Large intestine (tissue), 3 donors: ENCODE measurements at regions not wholly inside any gene's neighbourhood (a gene's known extent, or its start where the extent isn't known, plus 50 kb on each side); places are given as distances from the start of the nearest gene placed in this dataset.
"Not testable (repeated sequence)": the region's sequence is repeated elsewhere in the genome, so short reads cannot be mapped to it uniquely, and the experiment has no call there.

Experiments
- DNase-seq, 2 donors: peaks; one replicate each; pipeline versions ENCODE4 v3.0.0 to v3.0.0-alpha.2; 2013
- H3K27ac ChIP-seq: one replicate; pipeline ENCODE4 v1.5.1; 2013; ENCODE audit warnings: low read length
- H3K27me3 ChIP-seq: 2 replicates; pipeline ENCODE4 v1.6.1; 2013; ENCODE audit warnings: low read length; ENCODE audit not compliant: control insufficient read depth, insufficient read depth
- H3K36me3 ChIP-seq: 2 replicates; pipeline ENCODE4 v1.6.1; 2013; ENCODE audit warnings: low read length; ENCODE audit not compliant: control insufficient read depth, insufficient read depth
- H3K4me1 ChIP-seq: one replicate; pipeline ENCODE4 v1.6.1; 2013; ENCODE audit warnings: low read length; ENCODE audit not compliant: control insufficient read depth, insufficient read depth
- H3K4me3 ChIP-seq: one replicate; pipeline ENCODE4 v1.5.1; 2013; ENCODE audit warnings: low read length
- H3K9me3 ChIP-seq: one replicate; pipeline ENCODE4 v1.6.1; 2013; ENCODE audit warnings: mild to moderate bottlenecking, low read depth, low read length, moderate library complexity; ENCODE audit not compliant: control insufficient read depth
- WGBS: methylation state at CpG from one replicate; pipeline ENCODE4 v1.1.5; 2013; ENCODE audit warnings: low lambda C conversion rate; ENCODE audit not compliant: insufficient coverage; 5-methylcytosine and 5-hydroxymethylcytosine counted together

DNA sequence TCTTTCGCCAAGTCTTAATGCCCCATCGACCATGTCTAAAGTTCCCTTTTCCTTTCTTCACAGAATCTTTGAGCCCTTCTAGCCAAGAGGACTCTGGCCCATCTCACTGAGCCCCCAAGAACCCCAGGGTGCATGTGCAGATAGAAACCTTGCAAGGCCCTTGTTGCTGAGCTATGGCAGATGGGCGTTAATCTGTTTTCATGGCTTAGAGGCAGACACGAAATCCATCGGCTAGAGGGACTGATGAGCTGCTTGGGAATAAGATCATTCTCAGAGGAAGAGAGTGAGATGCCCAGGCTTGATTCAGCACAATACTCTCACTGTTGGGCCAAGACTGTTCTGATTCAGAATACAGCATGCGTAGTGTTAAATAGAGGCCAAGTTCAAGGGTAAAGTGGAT lies 262.5 kb upstream of the C9orf72 start:
- WGBS, result 80% methylated on average over 1 of the region's 6 CpGs
- DNase-seq, result no peak
- Histone ChIP-seq H3K4me3 (no peak overlapping the region), H3K9me3 (no peaks in the 10 kb centered on the region), H3K27me3 (no peaks in the 10 kb centered on the region), H3K36me3 (no peaks in the 10 kb centered on the region), H3K27ac (no peak overlapping the region), H3K4me1 (no peaks in the 10 kb centered on the region)

DNA sequence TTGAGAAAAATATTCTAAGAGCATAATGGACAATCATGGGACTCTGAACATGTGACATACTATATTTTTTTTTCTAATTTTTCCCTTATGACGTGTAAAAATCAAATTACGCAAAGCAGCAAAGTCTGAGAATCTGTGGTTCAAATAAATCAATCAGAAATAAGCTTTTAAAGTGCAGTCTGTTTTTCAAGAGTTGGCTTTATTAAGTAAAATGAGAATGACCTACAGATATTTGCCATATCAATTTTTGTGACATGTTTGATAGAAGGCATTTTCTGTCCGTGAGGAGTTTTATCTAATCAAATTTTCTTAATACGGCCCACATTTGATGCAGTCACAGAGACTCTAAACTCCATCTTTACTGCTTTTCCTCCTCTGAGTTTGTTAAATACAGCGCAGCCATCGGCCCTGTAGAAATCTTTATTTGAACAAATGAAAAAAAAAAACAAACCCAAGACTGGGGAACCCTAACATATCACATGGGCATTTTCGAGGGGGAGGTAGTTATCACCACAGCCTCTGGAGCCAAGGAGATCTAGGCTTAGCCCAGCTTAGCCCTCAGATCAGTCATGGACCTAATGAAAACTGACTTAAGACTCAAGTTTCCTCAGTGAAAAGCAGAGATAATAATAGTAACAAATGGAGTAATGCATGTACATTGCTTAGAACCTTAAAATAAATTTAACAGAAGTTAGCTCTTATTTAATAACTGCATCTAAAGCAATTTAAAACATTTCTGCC lies 263.6 kb upstream of the C9orf72 start:
- DNase-seq, result no peak
- no peaks in the 10 kb centered on the region for H3K4me1 ChIP-seq
- no peaks in the 10 kb centered on the region for H3K27me3 ChIP-seq
- no peaks in the 10 kb centered on the region for H3K9me3 ChIP-seq
- H3K27ac ChIP-seq, result no peak overlapping the region
- no peaks in the 10 kb centered on the region for H3K36me3 ChIP-seq
- 89% methylated on average over 3 of the region's 7 CpGs for WGBS
- no peak overlapping the region for H3K4me3 ChIP-seq

DNA sequence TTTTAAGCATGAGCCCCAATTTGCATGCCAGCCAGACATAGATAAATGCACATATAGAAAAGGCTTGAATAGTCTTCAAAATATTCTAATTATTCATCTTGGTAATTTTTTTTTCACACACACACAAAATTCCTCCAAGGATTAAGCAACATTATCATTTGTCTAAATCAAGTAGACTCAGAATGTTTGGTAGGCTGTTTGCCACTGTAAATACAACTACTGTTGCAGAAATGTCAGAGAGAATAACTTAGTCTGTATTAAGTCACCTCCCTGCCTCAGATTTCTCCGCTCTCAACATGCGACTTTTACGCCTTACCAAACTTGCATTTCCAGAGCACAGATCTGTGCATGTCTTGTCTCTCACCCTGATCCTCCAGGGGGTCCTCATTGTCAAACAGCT lies 265.6 kb upstream of the C9orf72 start:
- WGBS, result no CpG with 5 or more reads among the region's 3 CpGs
- Histone ChIP-seq H3K4me1 (no peaks in the 10 kb centered on the region), H3K9me3 (no peaks in the 10 kb centered on the region), H3K4me3 (no peak overlapping the region), H3K27ac (no peak overlapping the region), H3K36me3 (no peaks in the 10 kb centered on the region), H3K27me3 (no peaks in the 10 kb centered on the region)
- DNase-seq, result no peak

DNA sequence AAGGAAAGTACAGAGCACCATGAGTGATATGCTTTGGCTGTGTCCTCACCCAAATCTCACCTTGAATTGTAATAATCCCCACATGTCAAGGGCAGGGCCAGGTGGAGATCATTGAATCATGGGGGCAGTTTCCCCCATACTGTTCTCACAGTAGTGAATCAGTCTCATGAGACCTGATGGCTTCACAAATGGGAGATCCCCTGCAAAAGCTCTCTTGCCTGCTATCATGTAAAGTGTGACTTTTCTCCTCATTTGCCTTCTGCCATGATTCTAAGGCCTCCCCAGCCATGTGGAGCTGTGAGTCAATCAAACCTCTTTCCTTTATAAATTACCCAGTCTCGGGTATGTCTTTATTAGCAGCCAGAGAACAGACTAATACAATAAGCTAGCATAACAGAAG lies 266.5 kb upstream of the C9orf72 start:
- not testable (repeated sequence) for DNase-seq, H3K27me3 ChIP-seq, H3K36me3 ChIP-seq, H3K4me3 ChIP-seq, H3K4me1 ChIP-seq, H3K9me3 ChIP-seq, H3K27ac ChIP-seq
- WGBS, result no CpG with 5 or more reads among the region's 1 CpG

DNA sequence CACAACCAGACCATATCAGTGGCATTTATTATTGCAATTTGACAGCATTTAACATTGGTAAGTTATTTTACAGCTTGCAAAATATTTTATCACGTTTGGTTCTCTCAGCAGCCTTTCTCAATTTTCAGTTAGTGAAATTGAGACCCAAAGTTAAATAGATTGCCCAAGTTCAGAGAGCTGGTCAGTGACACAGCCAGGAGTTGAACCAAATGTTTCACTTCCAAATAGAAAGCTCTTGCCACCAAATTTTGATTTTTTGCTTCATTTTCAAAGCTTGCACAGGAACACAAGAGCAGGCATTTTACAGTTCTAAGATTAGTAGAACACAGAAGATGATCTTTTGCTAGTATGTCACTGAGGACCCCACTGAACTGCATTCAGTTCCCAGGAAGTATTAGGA lies 271.5 kb upstream of the C9orf72 start:
- no CpG with 5 or more reads among the region's 1 CpG for WGBS
- H3K27me3 ChIP-seq, result no peaks in the 10 kb centered on the region
- no peaks in the 10 kb centered on the region for H3K4me1 ChIP-seq
- no peak overlapping the region for H3K4me3 ChIP-seq
- H3K9me3 ChIP-seq, result no peaks in the 10 kb centered on the region
- H3K27ac ChIP-seq, result no peak overlapping the region
- H3K36me3 ChIP-seq, result no peaks in the 10 kb centered on the region
- no peak for DNase-seq

DNA sequence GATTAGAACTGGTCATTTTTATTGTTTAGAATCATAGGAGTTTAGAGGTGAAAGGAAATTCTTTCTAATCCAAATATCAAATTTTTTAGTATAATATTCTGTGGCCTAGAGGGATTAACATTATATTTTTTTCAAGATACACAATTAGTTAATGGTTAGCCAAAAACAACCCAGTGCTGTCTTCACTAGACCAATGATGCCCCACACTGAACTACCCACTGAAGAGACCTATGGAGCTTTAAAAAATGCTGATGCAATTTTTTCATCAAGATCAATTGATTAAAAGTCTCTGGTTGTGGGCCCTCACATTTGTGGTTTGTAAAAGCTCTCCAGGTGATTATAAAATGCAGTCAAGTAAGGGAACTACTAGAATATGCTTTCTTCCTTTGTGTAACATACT lies 274.1 kb upstream of the C9orf72 start:
- H3K9me3 ChIP-seq, result no peaks in the 10 kb centered on the region
- H3K27ac ChIP-seq, result no peak overlapping the region
- no peak for DNase-seq
- H3K27me3 ChIP-seq, result no peaks in the 10 kb centered on the region
- no peak overlapping the region for H3K4me3 ChIP-seq
- no peaks in the 10 kb centered on the region for H3K4me1 ChIP-seq
- H3K36me3 ChIP-seq, result no peaks in the 10 kb centered on the region

DNA sequence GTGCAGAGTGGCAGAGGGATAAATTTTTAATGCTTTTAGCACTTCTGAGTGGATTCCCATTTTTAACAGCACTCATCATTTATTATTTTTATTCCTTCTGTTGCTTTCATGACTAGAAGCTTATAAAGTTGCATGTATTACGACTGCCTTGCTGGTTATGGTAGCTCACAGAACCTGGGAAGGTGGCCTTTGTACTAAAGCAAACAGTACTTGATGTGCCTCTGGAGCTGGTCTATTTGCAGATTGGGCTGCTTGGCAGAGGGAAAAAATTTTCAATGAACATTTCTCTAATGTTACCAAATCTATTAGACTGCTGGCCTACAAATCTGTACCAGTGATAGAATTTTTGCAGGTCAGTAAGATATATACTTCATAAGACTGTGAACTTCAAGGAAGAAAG lies 274.5 kb upstream of the C9orf72 start:
- WGBS, result no CpG with 5 or more reads among the region's 1 CpG
- H3K27me3 ChIP-seq, result no peaks in the 10 kb centered on the region

DNA sequence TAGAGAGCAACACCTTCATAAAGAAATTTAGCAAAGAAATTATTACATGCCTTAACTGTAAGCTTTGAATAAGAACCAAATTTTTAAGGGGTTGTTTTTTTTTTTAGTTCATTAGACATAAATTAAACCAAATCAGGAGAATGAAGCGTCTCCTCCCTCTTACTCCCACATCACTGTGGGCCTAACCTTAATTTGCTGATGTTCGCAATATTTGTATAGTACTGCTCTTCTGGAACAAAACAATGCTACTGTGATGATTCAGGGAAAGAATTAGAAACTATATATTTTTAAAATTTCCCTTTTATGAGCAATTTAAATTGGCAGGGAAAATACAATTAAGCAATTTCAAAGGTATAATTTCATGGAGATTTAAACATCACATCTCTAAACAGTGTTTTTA lies 275.0 kb upstream of the C9orf72 start:
- Histone ChIP-seq H3K4me1 (no peaks in the 10 kb centered on the region), H3K36me3 (no peaks in the 10 kb centered on the region), H3K27me3 (no peaks in the 10 kb centered on the region), H3K9me3 (no peaks in the 10 kb centered on the region), H3K4me3 (no peak overlapping the region), H3K27ac (no peak overlapping the region)
- WGBS, result 100% methylated on average over 1 of the region's 2 CpGs
- no peak for DNase-seq

More for the DNA sequence above, 274.5 kb upstream of the C9orf72 start:
- H3K4me1 ChIP-seq, result no peaks in the 10 kb centered on the region
- no peak overlapping the region for H3K4me3 ChIP-seq
- no peak for DNase-seq
- H3K9me3 ChIP-seq, result no peaks in the 10 kb centered on the region
- no peaks in the 10 kb centered on the region for H3K36me3 ChIP-seq
- no peak overlapping the region for H3K27ac ChIP-seq

DNA sequence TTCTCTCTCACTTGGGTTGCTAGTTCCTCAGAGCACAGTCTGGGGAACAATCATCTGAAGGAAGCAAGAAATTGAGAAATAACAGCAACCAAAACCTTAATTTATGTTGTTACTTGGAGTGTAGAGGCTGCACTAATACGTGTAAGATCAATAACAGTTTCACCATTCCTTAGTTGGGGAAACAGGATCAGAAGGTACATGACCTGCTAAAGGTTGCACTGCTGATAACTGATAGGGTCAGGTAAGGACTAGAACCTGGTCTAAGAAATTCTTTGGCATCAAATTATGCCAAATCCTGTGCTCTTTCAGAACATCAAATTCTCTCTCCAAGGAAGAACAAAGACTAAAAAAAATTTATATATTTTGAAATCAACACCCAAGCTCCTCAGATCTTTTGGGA lies 278.6 kb upstream of the C9orf72 start:
- H3K27me3 ChIP-seq, result no peaks in the 10 kb centered on the region
- no peak overlapping the region for H3K4me3 ChIP-seq
- no peak overlapping the region for H3K27ac ChIP-seq
- no peaks in the 10 kb centered on the region for H3K9me3 ChIP-seq
- WGBS, result no CpG with 5 or more reads among the region's 1 CpG
- no peaks in the 10 kb centered on the region for H3K4me1 ChIP-seq
- DNase-seq, result no peak
- H3K36me3 ChIP-seq, result no peaks in the 10 kb centered on the region

DNA sequence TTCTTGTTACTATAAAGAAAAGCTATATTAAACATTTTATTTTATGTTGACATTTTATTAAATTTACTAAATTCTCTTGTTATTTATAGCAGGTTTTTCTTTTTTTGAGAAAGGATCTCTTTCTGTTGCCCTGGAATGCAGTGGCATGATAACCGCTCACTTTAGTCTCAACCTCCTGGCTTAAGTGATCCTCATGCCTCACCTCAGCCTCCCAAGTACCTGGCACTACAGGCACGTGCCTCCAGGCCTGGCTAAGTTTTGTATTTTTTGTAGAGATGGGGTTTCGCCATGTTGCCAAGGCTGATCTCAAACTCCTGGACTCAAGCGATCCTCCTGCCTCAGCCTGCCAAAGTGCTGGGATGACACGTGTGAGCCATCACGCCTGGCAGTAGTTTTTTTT lies 280.2 kb upstream of the C9orf72 start:
- Histone ChIP-seq H3K27ac (no peak overlapping the region), H3K4me3 (no peak overlapping the region), H3K9me3 (no peaks in the 10 kb centered on the region), H3K27me3 (no peaks in the 10 kb centered on the region), H3K36me3 (no peaks in the 10 kb centered on the region), H3K4me1 (no peaks in the 10 kb centered on the region)
- no peak for DNase-seq
- 100% methylated on average over 1 of the region's 6 CpGs for WGBS

DNA sequence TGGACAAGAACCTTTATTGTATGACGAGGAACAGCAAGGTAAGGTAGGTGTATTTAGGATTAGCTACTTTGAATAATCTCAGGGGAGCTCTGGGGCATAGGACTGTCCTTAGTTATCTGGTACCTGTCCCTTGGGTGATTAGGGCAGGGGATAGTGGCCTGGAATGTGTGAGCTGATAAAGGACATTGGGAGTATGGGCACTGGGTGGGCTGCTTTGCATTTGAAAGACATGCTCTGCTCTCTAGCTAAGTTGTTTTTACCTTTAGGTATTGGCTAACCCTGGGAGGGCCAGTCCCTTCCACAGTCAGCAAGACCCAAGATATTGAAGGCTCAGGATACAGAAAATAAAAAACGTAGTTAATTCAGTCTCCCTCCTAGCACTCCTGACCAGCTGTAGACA lies 282.8 kb upstream of the C9orf72 start:
- Histone ChIP-seq H3K9me3 (no peaks in the 10 kb centered on the region), H3K4me3 (no peak overlapping the region), H3K27ac (no peak overlapping the region), H3K4me1 (no peaks in the 10 kb centered on the region), H3K27me3 (no peaks in the 10 kb centered on the region), H3K36me3 (no peaks in the 10 kb centered on the region)
- no CpG with 5 or more reads among the region's 2 CpGs for WGBS
- no peak for DNase-seq
